Muscle of arm (tissue), 1 donor: ENCODE measurements at regions not wholly inside any gene's neighbourhood (a gene's known extent, or its start where the extent isn't known, plus 50 kb on each side); places are given as distances from the start of the nearest gene placed in this dataset.

ENCODE experiments used
- DNase-seq: peaks from one replicate; pipeline ENCODE4 v3.0.0-alpha.2; 2013

DNA sequence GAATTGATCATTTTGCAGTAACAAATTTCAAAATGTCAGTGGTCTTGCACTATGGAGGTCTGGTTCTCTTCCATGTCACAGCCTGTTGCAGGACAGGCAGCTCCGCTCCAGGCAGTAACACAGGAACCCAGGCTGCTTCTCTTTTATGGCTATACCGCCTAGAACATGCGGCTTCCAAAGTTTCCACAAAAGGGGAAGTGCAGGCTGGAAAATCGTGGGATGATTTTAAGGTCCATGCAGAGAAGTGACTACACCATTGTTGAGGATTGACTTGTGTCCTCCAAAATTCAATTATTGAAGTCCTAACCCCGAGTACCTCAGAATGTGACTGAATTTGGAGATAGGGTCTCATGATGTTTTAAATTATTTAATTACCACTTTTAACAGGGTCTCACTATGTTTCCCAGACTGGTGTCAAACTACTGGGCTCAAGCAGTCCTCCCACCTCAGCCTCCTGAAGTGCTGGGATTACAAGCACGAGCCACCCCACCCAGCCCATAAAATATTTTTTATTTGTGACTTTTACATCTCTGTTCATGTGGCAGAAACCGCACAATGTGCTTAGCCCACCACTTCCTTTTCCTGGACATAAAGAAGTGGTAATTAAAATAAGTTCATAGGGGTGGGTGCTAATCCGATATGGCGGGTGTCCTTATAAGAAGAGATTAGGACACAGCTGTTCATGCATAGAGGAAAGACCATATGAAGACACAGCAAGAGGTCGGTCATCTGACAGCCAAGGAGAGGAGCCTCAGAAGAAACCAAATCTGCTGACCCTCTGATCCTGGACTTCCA lies 279.2 kb upstream of the RPL38 start:
- no peak for DNase-seq

DNA sequence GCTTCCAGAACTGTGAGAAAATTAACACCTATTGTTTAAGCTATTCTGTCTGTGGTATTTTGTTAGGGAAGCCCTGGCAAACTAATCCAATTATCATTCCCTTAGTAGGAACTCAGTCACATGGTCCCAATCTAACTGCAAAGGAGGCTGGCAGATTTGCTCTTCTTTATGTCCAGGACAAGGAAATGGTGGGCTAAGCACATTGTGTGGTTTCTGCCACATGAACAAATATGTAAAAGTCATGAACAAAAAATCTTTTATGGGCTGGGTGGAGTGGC lies 278.6 kb upstream of the RPL38 start:
- no peak for DNase-seq

- DNase-seq: no peak
Measured at GRCh38 chr17:73929860-73930430, 273.5 kb upstream of the RPL38 start.

DNA sequence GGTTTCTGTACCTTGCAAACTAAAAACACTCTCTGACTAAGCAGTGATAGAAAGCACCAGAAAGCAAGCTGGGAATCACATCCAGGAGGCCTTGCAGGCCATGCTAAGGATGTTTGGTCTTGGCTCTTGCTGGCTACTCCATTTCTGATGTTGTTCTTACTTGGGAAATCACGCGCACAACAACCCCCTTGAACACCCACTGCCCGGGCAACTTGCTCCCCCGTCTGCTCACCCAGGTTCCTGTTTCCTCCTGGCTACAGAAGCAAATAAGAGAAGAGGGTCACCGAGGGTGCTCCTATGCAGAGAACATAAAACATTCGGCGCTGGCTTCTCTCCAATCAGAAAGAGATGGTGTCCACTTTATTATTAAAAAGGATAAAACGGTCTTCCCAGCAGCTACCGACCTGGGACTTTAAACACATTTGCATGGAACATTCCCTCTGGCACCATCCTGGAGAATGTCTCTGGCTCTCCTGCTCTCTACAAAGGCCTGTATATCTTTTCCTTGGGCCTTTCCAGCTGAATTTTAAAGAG lies 271.2 kb upstream of the RPL38 start:
- no peak for DNase-seq

DNA sequence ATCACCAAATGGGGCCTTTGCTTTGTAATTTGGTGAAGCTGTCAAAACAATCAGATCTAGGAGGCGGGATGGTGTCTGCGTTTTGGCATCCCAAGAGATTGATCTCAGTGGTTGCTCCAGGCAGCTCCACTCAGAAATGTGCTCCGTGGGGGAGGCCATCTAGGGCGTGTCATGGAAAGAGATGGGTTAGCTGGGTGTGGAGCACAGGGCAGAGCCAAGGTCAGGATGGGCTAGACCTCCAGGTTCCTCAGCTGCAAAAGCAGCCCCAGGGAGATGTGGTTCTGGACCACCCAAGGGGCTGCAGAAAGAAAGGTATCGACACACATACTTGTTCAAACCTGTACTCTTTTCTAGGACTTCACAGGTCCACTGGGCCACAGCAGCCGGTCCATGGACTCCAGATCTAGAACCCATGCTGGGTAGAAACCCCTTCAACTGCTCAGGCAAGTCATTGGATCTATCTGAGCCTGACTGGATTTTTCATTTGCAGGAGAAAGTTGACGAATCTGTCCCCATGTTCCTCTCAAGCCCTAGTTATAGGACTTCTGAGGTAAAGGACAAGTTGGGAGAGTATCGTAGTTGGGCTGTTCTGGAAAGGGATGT lies 270.2 kb upstream of the RPL38 start:
- no peak for DNase-seq

DNA sequence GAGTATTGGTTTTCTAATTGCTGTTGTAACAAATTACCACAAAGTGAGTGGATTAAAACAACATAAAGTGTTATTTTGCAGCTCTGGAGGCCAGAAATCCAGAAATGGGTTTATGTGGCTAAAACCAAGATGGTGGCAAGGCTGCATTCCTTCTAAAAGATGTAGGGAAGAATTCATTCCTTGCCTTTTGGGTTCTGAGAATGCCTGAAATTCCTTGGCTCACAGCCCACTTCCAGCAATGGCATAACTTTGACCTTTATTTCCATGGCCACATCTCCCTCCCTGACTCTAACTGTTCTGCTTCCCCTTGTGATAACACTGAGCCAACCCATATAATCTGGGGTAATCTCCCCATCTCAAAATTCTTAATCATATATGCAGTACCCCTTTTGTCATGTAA lies 269.6 kb upstream of the RPL38 start:
- no peak for DNase-seq

DNA sequence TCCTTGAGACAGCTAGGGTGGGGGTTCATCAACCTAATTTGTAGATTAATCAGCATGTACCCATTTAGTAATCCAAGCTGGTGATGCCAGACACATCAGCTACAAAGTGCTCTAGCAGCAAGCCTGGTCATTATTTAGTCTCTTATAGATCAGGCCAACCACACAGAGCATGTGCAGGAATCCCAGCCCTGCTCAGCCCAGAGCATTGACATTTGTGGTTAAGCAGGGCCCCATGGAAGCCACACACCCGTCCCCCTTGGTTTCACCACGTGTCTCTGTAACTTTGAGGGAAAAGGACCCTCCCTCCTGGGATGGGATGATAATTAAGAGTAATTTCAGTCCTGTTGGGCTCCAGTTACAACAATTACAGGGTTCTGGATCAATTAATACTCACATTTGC lies 268.8 kb upstream of the RPL38 start:
- DNase-seq: no peak

- DNase-seq: no peak
Measured at GRCh38 chr17:73936908-73937627, 266.4 kb upstream of the RPL38 start.

DNA sequence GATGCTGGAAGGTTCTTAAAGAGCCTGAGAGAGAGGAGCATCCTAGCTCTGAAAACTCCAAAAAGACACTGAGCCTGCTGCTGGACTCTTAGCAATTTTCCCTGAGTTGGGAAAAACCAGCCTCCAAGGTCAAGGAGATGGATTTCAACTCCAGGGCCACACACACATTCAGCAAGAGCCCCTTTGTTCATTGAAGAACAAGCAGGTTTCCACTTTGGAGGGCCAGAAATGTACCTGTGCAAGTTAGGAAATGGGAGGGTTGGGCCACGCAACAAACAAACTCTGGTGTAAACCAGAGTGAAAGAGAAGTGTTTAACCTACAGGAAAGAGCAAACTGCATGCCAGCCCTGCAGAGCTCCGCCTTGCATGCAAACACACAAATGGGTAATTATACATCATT lies 264.8 kb upstream of the RPL38 start:
- DNase-seq: no peak

GRCh38 chr17:73939806-73940205 lies 263.7 kb upstream of the RPL38 start:
- no peak for DNase-seq

GRCh38 chr17:73940511-73940910 lies 263.0 kb upstream of the RPL38 start:
- DNase-seq: no peak

GRCh38 chr17:73941919-73942530 lies 261.5 kb upstream of the RPL38 start:
- no peak for DNase-seq

DNA sequence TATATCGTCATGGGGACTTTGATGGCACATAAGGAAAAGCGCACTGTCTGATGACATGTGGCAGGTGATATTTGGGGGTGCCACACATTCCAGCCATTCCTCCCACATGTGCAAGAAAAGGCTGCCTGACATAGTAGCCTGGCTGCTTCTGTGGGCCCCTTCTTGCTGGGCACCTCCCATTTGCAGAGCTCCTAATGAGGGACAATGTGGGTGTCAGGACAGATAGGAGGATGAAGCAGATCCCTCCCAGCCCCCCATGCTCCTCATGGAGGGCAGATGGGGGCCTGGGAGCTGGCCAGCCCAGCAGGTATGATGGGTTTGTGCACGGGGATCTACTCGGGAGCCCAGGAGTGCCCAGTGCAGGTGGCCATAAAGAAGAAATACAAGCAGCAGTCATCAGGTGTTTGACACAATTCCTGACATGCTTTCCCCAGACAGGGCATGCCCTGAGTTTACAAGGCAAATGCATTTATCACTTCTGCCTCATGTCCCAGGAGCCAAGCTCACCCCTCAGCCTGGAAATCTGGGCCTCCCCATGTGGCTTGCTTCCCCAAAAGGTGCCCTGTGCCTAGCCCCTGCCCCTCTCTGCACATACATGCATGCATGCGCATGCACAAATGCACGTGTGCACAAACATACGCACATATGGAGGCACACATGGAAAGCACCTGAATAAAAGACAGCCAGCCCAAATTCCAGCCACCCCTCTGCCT lies 260.6 kb upstream of the RPL38 start:
- DNase-seq: no peak

DNA sequence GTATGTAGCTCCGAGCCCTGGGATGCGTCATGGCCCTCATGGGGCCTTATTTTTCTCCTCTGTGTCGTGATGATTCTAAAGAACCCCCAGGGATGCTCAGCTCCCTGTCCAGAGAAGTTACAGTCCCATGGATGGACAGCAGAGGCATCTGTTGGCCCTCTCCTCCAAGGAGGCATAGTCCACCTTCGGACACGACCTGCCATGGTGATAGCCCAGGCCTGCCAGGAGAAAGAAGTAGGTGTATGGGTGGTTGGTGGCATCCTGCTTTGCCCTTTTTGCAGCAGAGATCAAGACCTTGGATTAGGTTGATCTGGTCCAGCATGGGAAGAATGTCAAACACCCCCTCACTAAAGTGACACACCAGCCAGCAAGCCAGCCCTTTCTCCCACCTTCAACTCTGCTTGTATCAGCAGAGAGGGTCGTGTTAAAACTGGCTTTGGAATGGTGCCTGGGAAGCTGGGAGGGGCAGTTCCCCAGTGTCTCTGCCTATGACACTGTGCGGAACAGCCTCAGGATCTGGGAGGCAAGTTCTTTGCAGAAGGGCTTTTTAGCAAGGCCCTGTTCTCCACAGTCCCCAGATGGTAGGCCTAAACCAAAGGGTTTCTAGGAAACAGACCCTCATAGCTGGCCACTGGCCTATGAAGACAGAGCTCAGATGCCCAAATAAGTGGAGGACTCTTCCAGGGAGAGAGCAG lies 259.9 kb upstream of the RPL38 start:
- peak; percentile 7 for DNase-seq

- DNase-seq: no peak
Measured at GRCh38 chr17:73944366-73944765, 259.1 kb upstream of the RPL38 start.

DNA sequence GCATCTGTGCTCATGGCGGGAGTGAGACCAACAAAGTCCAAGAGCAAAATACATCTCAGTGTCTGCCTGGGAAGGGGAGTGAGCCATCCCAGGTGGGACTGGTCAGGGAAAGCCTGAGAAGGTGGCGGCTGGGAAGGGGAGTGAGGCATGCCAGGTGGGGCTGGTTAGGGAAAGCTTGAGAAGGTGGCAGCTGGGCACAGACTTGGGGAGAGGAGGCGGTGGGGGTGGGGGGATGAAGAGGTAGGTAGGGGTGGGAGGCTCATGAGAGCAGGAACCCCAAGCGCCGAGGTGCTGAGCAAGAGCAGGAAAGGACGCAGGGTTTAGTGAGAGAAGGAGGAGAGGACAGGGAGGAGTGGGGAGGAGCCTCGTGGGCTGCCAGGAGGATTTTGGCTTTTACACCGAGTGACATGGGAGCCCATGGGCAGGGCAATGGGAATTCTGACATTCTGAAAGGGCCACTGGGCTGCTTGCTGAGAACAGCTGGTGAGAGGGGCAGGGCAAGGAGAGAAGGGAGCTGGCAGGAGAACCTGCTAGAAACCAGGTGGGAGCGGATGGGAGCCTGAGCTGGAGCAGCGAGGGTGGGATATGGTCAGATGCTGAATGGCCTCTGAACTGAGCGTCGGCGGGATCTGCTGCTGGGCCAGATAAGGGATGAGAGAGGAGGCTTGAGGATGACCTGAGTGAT lies 256.1 kb upstream of the RPL38 start:
- DNase-seq: no peak

- no peak for DNase-seq
Measured at GRCh38 chr17:73947966-73948355, 255.5 kb upstream of the RPL38 start.

DNA sequence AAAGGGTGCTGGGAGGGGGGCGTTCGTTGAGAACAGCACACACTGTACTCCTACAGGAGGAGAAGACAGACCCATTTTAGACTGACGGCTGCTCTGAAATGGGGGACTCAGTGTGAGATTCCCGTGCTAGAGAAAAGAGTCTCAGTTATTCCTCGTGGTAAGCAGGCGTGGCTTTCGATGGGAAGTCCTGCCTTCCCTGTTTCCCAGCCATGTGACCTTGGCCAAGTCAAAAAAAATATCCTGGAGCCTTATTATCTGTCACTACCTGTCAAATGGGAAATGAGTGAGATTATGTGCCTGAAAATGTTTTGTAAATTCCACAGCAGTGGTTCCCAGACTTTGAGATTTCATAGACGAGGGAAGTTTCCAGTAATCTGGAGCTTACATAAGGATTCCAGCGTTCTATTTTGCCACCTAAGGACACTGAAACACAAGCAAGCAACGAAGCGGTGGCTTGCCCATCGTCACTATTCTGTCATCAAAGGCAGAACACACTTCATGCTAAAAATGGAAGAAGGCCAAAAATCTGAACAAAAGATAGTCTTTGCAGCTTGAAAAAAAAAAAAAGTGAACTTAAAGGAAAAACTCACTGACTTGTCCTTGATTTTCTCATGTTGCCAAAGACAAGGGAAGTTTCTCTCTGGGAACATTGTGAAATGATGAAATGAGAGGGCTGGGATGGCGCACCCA lies 253.4 kb upstream of the RPL38 start:
- no peak for DNase-seq

DNA sequence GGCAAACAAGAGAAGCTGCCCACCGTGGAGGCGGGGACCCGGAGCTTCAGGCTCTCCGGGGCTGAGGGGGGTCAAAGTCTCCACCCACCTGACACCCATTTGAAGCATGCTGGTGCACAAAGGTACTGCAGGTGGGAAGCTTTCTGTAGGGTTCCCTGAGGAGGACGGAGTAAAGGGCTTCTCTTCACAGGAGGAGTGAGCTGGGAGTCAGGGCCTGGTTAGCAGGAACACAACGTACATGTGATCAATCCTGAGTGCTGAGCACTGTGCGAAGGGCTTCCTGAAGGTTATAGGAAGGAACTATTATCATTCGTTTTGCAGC lies 252.9 kb upstream of the RPL38 start:
- DNase-seq: no peak

- peak; percentile 27 for DNase-seq
Measured at GRCh38 chr17:73952082-73952479, 251.4 kb upstream of the RPL38 start.
